Thoracic aorta (tissue), 2 donors: ENCODE measurements at regions not wholly inside any gene's neighbourhood (a gene's known extent, or its start where the extent isn't known, plus 50 kb on each side); places are given as distances from the start of the nearest gene placed in this dataset.

Experiments used
- ATAC-seq: fragments of 150-250 bp; one replicate; pipeline ENCODE4 v1.8.0; 2017; ENCODE audit warnings: low read depth; ENCODE audit not compliant: insufficient number of reproducible peaks, low FRiP score
- DNase-seq: peaks from one replicate; pipeline ENCODE4 v3.0.0-alpha.2; 2020; ENCODE audit warnings: low spot score
- H3K27ac ChIP-seq, 2 donors: fragments of 200-600 bp; sonication (generic); 1 replicate in 1 of 2; 2 replicates in 1 of 2; pipeline ENCODE4 v1.5.1; 2016; ENCODE audit warnings: mild to moderate bottlenecking in 2 of 2, moderate library complexity in 2 of 2
- H3K27me3 ChIP-seq: fragments of 200-600 bp; sonication (generic); replicated peaks from 2 replicates; pipeline ENCODE4 v1.6.0; 2016; ENCODE audit warnings: mild to moderate bottlenecking; ENCODE audit not compliant: insufficient read depth
- H3K36me3 ChIP-seq: fragments of 200-600 bp; sonication (generic); one replicate; pipeline ENCODE4 v1.5.1; 2016
- H3K4me1 ChIP-seq, 2 donors: fragments of 200-600 bp; sonication (generic); 1 replicate in 1 of 2; 2 replicates in 1 of 2; pipeline versions ENCODE4 v1.5.1 to v1.6.0; 2016; ENCODE audit warnings: low read depth in 2 of 2, mild to moderate bottlenecking in 1 of 2; ENCODE audit not compliant: control insufficient read depth in 1 of 2
- H3K4me3 ChIP-seq: fragments of 200-600 bp; sonication (generic); 2 replicates; pipeline ENCODE4 v1.5.1; 2016; ENCODE audit warnings: mild to moderate bottlenecking
- H3K9me3 ChIP-seq: fragments of 200-600 bp; sonication (generic); 2 replicates; pipeline ENCODE4 v1.5.1; 2016
- TF ChIP-seq, protein P1 (sequence below): fragments of 200-600 bp; sonication (generic); IDR thresholded peaks from one replicate; pipeline ENCODE4 v1.5.1; 2019; ENCODE audit warnings: antibody characterized with exemption

DNA sequence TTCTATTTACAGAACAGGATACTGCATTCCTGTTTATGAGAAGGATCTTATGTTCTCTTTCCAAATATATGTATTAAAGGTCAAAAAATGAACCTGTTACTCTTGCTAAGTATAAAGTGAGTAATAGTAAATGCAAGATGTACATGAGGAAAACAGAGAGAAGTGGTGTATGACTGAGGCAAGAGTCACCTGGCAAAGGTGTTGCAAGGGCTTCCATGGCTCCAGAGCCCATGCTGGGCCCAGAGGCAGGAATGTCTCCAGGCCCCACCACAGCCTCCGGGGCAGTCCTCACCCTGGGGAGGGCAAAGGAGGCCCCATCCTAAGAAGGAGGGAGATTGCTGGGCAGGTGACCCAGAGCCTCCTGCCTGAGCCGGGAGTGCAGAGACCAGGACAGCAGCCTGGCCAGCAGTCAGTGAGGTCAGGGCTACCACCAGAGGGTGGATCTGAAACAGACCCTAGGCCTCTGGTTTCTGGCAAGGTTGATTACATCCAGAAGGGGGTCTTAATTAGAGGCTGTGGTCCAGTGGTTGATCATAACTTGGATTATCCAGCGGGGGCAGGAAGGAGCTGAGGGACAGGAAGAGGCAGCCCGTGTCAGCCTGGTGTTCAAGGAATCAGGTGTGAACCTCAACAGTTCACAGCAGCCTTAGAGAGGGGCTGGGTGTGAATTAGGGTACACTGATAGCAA, 57.3 kb upstream of the CPLX2 start:
- ATAC-seq (no peak), DNase-seq (no peak)
- Histone ChIP-seq H3K27me3 (no peaks in the 10 kb centered on the region), H3K27ac (no peak overlapping the region), H3K4me1 (peaks cover 4 to 10% of the 10 kb centered on the region in 2 donors), H3K36me3 (no peaks in the 10 kb centered on the region), H3K9me3 (no peaks in the 10 kb centered on the region), H3K4me3 (no peak overlapping the region)
- TF ChIP-seq, protein P1, sequence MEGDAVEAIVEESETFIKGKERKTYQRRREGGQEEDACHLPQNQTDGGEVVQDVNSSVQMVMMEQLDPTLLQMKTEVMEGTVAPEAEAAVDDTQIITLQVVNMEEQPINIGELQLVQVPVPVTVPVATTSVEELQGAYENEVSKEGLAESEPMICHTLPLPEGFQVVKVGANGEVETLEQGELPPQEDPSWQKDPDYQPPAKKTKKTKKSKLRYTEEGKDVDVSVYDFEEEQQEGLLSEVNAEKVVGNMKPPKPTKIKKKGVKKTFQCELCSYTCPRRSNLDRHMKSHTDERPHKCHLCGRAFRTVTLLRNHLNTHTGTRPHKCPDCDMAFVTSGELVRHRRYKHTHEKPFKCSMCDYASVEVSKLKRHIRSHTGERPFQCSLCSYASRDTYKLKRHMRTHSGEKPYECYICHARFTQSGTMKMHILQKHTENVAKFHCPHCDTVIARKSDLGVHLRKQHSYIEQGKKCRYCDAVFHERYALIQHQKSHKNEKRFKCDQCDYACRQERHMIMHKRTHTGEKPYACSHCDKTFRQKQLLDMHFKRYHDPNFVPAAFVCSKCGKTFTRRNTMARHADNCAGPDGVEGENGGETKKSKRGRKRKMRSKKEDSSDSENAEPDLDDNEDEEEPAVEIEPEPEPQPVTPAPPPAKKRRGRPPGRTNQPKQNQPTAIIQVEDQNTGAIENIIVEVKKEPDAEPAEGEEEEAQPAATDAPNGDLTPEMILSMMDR = no peak

DNA sequence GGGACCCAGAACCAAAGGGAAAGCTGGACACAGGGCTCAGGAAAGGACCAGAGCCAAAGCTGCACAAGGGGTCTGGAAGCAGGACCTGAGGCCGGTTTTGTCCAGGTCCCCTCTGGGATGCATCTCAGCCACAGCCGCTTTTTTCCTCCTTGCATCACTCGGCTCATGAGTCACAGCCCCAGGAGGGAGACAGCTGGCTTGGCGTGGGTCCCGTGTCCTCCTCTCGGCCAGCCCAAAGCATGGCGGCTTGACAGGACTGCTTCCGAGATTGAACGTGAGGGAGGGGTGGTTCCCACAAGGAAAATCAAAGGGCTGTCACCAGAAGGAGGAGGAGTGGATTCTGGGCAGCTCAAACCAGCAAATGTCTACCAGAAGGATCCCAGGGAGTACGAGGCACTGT, 56.7 kb upstream of the CPLX2 start:
- DNase-seq (no peak), ATAC-seq (no peak)
- TF ChIP-seq, protein P1 = no peak
- peaks cover 4 to 10% of the 10 kb centered on the region in 2 donors for H3K4me1 ChIP-seq
- no peaks in the 10 kb centered on the region for H3K9me3 ChIP-seq
- no peak overlapping the region for H3K4me3 ChIP-seq
- H3K36me3 ChIP-seq = no peaks in the 10 kb centered on the region
- no peak overlapping the region for H3K27ac ChIP-seq
- H3K27me3 ChIP-seq = no peaks in the 10 kb centered on the region

DNA sequence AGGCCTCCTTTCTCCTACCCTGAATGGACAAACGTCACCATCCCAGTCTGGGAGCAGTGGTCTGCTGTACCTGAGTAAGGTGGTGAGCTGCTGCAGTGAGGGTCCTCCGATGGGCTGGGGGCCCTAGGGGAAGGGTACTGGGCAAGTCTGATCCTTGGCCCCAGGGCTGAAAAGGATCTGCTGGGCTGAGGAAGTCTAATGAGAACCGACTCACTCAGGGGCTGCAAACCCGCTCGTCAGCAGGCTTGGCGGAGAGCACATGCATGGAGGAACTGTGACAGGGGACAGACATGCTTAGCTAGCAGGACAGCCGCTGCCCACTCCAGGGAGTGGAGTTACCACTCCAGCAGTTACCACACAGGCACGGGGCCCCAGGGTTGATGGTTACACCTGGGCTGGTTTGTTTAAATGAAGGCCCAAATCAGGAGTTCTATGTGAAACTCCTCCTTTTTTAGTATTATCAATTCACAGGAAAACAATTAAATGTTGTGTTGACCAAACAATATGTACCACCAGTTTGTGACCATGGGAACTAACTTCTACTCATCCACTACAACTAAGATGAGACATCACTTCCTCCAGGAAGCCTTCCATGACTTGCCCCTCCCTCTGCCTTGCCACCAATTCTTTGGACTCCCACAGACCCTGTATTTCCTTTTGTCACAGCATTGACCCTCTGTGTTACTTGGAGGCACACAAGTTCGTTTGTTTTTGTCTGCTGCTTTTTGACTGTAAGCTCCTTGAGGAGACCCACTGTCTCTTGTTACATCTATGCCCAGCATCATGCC, 56.1 kb upstream of the CPLX2 start:
- H3K4me3 ChIP-seq = no peak overlapping the region
- no peak overlapping the region for H3K27ac ChIP-seq
- TF ChIP-seq, protein P1 = no peak
- H3K4me1 ChIP-seq = peaks cover 4 to 10% of the 10 kb centered on the region in 2 donors
- DNase-seq (no peak), ATAC-seq (no peak)
- no peaks in the 10 kb centered on the region for H3K9me3 ChIP-seq
- no peaks in the 10 kb centered on the region for H3K27me3 ChIP-seq
- H3K36me3 ChIP-seq = no peaks in the 10 kb centered on the region

DNA sequence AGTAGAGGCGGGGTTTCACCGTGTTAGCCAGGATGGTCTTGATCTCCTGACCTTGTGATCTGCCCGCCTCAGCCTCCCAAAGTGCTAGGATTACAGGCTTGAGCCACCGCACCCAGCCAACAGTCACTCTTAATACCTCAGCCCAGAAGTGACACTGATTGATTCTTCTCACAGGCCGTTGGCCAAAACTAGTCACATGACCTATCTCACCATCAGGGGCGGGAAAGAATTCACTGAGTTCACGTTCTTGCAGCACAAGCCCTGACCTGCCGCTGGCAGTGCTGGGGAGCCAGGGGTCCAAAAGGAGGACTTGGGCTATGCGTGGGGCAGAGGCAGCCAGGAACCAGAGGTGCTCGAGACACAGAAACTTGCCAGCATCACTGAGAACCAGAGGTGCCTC, 55.0 kb upstream of the CPLX2 start:
- DNase-seq (no peak), ATAC-seq (no peak)
- Histone ChIP-seq H3K4me3 (no peak overlapping the region), H3K9me3 (no peaks in the 10 kb centered on the region), H3K36me3 (no peaks in the 10 kb centered on the region), H3K4me1 (peaks cover 4 to 10% of the 10 kb centered on the region in 2 donors), H3K27me3 (no peaks in the 10 kb centered on the region), H3K27ac (no peak overlapping the region)
- TF ChIP-seq, protein P1 = no peak

DNA sequence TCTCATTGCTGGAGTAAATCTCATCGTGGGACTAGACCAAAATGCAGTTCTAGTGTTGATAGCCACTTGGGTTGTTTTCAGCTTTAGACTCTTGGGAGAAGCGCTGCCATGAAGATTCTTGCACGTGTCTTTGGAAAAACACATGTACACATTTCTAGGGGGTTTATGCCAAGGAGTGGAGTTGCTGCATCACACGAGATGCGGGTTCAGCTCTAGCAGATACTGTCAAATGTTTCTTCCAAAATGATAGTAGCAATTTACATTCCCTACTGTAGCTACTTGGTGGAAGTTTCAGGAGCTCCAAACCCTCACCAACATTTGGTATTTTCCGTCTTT, 52.3 kb upstream of the CPLX2 start:
- TF ChIP-seq, protein P1 = no peak
- H3K27me3 ChIP-seq = no peaks in the 10 kb centered on the region
- H3K36me3 ChIP-seq = no peaks in the 10 kb centered on the region
- no peak for ATAC-seq
- H3K9me3 ChIP-seq = no peaks in the 10 kb centered on the region
- no peak overlapping the region for H3K27ac ChIP-seq
- H3K4me3 ChIP-seq = no peak overlapping the region
- no peaks in the 10 kb centered on the region for H3K4me1 ChIP-seq
- no peak for DNase-seq
